Activated T-cell treated with anti-CD3 and anti-CD28 coated beads for 48 hours (primary cell): ENCODE measurements at regions not wholly inside any gene's neighbourhood (a gene's known extent, or its start where the extent isn't known, plus 50 kb on each side); places are given as distances from the start of the nearest gene placed in this dataset.

Experiments
- DNase-seq: peaks from one replicate; pipeline ENCODE4 v3.0.0-alpha.2; 2020; ENCODE audit warnings: low read depth

- DNase-seq, result no peak
These were observed 376.1 kb downstream of the FBXW7 start for GRCh38 chr4:152159773-152160172.

- DNase-seq, result no peak
These were observed 377.7 kb downstream of the FBXW7 start for GRCh38 chr4:152158225-152158624.

- DNase-seq, result no peak
These were observed 378.3 kb downstream of the FBXW7 start for GRCh38 chr4:152157629-152158028.

- DNase-seq, result no peak
These were observed 379.4 kb downstream of the FBXW7 start for GRCh38 chr4:152156442-152156841.

- DNase-seq, result no peak
These were observed 380.8 kb downstream of the FBXW7 start for GRCh38 chr4:152155070-152155469.

- DNase-seq, result no peak
These were observed 381.5 kb downstream of the FBXW7 start for GRCh38 chr4:152154433-152154832.

- no peak for DNase-seq
These were observed 382.2 kb downstream of the FBXW7 start for GRCh38 chr4:152153476-152154270.

- DNase-seq, result no peak
These were observed 385.7 kb downstream of the FBXW7 start for GRCh38 chr4:152150214-152150613.

GRCh38 chr4:152149745-152150144 lies 386.1 kb downstream of the FBXW7 start:
- no peak for DNase-seq

- DNase-seq, result no peak
These were observed 387.2 kb upstream of the GATB start for GRCh38 chr4:152148057-152148456.

GRCh38 chr4:152146244-152146643 lies 385.4 kb upstream of the GATB start:
- DNase-seq, result no peak

GRCh38 chr4:152143806-152144205 lies 383.0 kb upstream of the GATB start:
- DNase-seq, result no peak

- no peak for DNase-seq
These were observed 377.6 kb upstream of the GATB start for GRCh38 chr4:152138451-152138850.

- no peak for DNase-seq
These were observed 372.0 kb upstream of the GATB start for GRCh38 chr4:152132776-152133175.

- no peak for DNase-seq
These were observed 367.5 kb upstream of the GATB start for GRCh38 chr4:152128356-152128755.

- DNase-seq, result no peak
These were observed 365.4 kb upstream of the GATB start for GRCh38 chr4:152126238-152126637.

- no peak for DNase-seq
These were observed 358.2 kb upstream of the GATB start for GRCh38 chr4:152118819-152119553.

GRCh38 chr4:152117933-152118507 lies 357.2 kb upstream of the GATB start:
- DNase-seq, result no peak

- no peak for DNase-seq
These were observed 356.7 kb upstream of the GATB start for GRCh38 chr4:152117520-152117919.

- no peak for DNase-seq
These were observed 356.2 kb upstream of the GATB start for GRCh38 chr4:152117054-152117453.

GRCh38 chr4:152115794-152116193 lies 355.0 kb upstream of the GATB start:
- no peak for DNase-seq

GRCh38 chr4:152115118-152115517 lies 354.3 kb upstream of the GATB start:
- no peak for DNase-seq

- no peak for DNase-seq
These were observed 353.8 kb upstream of the GATB start for GRCh38 chr4:152114562-152114961.
